Ectodermal cell (in vitro differentiated cells): ENCODE measurements at regions not wholly inside any gene's neighbourhood (a gene's known extent, or its start where the extent isn't known, plus 50 kb on each side); places are given as distances from the start of the nearest gene placed in this dataset.

Source experiments
- H3K27ac ChIP-seq: 2 replicates; pipeline ENCODE4 v1.7.0; 2013; ENCODE audit warnings: mild to moderate bottlenecking, low read depth, low read length; ENCODE audit not compliant: insufficient read depth, poor library complexity, severe bottlenecking
- H3K27me3 ChIP-seq: 2 replicates; pipeline ENCODE4 v1.7.0; 2013; ENCODE audit warnings: mild to moderate bottlenecking, low read length; ENCODE audit not compliant: insufficient read depth, control insufficient read depth, poor library complexity, severe bottlenecking
- H3K36me3 ChIP-seq: one replicate; pipeline ENCODE4 v1.7.0; 2013; ENCODE audit warnings: low read length; ENCODE audit not compliant: control insufficient read depth, insufficient read depth
- H3K4me1 ChIP-seq: one replicate; pipeline ENCODE4 v1.7.0; 2013; ENCODE audit warnings: low read length; ENCODE audit not compliant: control insufficient read depth, insufficient read depth
- H3K4me3 ChIP-seq: 2 replicates; pipeline ENCODE4 v1.7.0; 2013; ENCODE audit warnings: low read depth, low read length, control low read depth; ENCODE audit not compliant: insufficient read depth
- H3K9me3 ChIP-seq: 2 replicates; pipeline ENCODE4 v1.7.0; 2013; ENCODE audit warnings: mild to moderate bottlenecking, low read length, moderate library complexity; ENCODE audit not compliant: control insufficient read depth
- WGBS, 2 experiments: methylation state at CpG; one replicate each; pipeline ENCODE4 v1.1.7; 2013; ENCODE audit warnings: missing lambda C conversion rate in 2 of 2; 5-methylcytosine and 5-hydroxymethylcytosine counted together

DNA sequence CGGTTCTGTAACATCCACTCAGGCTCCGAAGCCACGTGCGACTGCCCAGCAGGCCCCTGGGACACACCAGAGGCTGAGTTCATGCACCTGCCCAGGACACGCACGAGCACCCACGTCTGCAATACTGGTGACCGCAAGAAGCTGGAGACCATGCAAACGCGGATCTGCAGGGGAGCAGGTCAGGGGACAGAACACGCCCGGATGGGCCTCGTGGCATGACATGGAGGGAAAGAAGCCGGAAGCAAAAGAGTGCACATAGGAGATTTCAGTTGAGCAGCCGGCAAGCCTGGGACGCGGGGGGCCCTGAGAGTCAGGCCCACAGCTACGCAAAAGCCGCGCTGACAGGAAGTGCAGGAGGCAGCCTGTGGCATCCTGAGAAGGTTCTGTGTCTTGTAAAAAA is 73.7 kb downstream of the FOXL3 start:
- Histone ChIP-seq H3K36me3 (no peaks in the 10 kb centered on the region), H3K9me3 (no peaks in the 10 kb centered on the region), H3K4me1 (no peaks in the 10 kb centered on the region), H3K4me3 (no peak overlapping the region), H3K27ac (no peak overlapping the region), H3K27me3 (peaks cover 10% of the 10 kb centered on the region)
- 92 to 94% methylated on average over 20 of the region's 20 CpGs for WGBS, 2 experiments

DNA sequence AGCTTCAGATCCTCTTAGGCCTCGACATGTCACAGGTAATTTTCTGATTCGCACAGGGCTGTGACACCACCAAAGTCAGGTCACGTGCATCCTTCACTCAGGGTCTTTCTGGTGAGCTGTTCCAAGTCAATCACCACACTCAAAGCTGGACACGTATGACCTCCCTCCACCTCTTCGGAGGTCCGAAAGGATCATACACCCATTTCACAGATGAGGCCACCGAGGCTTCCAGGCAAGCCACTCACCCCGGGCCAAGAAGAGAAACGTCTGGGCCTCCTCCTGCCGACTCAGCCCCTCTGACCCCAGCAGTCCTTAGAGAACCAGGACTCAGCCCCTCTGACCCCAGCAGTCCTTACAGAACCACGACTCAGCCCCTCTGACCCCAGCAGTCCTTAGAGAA is 74.6 kb downstream of the FOXL3 start:
- 93 to 95% methylated on average over 11 of the region's 11 CpGs for WGBS, 2 experiments
- no peaks in the 10 kb centered on the region for H3K9me3 ChIP-seq
- H3K27ac ChIP-seq: no peak overlapping the region
- H3K36me3 ChIP-seq: no peaks in the 10 kb centered on the region
- no peak overlapping the region for H3K4me3 ChIP-seq
- peaks cover 10% of the 10 kb centered on the region for H3K27me3 ChIP-seq
- H3K4me1 ChIP-seq: no peaks in the 10 kb centered on the region

DNA sequence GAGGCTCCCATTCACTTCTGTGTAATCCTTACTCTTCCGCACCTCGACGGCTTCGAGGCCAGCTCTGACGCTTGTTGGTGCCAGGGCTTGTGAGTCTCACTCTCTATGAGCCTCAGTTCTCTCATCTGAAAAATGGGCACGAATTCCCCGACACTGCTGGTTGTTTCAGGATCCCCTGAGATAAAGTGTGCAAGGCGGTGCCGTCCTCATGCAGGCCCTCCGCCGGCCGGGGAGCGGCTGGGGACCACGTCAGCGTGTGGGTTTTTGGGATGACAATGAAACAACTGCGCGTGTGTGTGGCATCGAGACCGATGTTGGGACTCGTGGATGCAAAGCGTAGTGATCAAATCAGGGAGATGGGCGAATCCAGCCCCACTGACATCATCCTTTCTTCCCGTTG is 75.6 kb downstream of the FOXL3 start:
- Histone ChIP-seq H3K27me3 (peaks cover 5% of the 10 kb centered on the region), H3K9me3 (no peaks in the 10 kb centered on the region), H3K36me3 (no peaks in the 10 kb centered on the region), H3K4me3 (no peak overlapping the region), H3K27ac (no peak overlapping the region), H3K4me1 (no peaks in the 10 kb centered on the region)
- 89 to 91% methylated on average over 23 of the region's 23 CpGs for WGBS, 2 experiments

DNA sequence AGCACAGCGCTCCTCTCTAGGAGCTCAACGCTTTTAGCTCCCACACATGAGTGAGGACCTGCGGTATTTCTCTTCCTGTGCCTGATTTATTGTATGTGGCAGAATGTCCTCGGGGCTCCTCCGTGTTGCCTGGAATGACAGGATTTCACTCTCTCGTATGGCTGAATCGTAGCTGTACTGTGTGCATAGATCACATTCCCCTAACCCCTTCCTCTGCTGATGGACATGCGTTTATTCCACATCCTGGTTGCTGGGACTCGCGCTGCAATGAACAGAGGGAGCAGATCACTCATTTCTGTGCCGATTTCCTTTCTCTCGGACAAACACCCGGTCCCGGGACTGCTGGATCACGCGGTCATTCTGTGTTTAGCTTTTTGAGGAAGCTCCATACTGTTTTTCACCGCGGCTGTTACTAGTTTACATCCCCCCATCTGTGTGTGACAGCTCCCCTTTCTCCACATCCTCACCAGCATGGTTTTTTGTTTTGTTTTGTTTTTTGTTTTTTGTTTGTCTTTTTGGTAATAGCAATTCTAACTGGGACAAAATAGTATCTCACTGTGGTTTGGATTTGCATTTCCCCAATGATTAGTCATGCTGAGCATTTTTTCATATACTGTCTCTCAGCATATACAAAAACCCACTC is 76.3 kb downstream of the FOXL3 start:
- Histone ChIP-seq H3K9me3 (no peaks in the 10 kb centered on the region), H3K27me3 (no peaks in the 10 kb centered on the region), H3K4me3 (no peak overlapping the region), H3K4me1 (no peaks in the 10 kb centered on the region), H3K27ac (no peak overlapping the region), H3K36me3 (no peaks in the 10 kb centered on the region)
- WGBS, 2 experiments: 86 to 87% methylated on average over 18 of the region's 18 CpGs

DNA sequence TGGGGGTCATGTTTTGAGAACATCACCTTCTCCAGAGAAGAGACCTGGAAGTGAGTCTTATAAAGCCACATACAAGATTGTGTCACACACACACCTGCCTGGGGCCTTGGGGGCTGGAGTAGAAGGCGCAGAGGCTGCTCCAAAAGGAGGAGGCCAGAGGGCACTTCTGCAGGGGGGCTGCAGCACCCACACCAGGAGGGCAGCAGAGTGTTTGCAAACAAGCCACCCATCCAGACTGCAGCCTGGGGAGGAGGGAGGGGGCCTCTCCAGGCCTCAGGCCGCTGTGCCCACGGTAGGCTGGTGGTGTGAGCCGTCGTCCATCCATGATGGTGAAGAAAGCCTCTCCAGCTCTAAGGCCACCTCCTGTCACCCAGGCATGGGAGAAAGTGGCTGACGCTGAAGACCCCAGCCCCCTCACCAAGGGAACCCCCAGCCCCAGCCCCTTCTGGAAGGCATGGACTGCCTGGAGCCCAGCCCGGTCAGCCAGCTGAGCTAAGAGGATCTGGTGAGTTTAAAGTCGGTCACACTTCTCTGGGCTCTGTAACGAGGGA is 77.5 kb downstream of the FOXL3 start:
- H3K4me3 ChIP-seq: no peak overlapping the region
- 88 to 92% methylated on average over 9 of the region's 9 CpGs for WGBS, 2 experiments
- H3K9me3 ChIP-seq: no peaks in the 10 kb centered on the region
- no peaks in the 10 kb centered on the region for H3K4me1 ChIP-seq
- H3K27ac ChIP-seq: no peak overlapping the region
- H3K27me3 ChIP-seq: no peaks in the 10 kb centered on the region
- H3K36me3 ChIP-seq: no peaks in the 10 kb centered on the region

DNA sequence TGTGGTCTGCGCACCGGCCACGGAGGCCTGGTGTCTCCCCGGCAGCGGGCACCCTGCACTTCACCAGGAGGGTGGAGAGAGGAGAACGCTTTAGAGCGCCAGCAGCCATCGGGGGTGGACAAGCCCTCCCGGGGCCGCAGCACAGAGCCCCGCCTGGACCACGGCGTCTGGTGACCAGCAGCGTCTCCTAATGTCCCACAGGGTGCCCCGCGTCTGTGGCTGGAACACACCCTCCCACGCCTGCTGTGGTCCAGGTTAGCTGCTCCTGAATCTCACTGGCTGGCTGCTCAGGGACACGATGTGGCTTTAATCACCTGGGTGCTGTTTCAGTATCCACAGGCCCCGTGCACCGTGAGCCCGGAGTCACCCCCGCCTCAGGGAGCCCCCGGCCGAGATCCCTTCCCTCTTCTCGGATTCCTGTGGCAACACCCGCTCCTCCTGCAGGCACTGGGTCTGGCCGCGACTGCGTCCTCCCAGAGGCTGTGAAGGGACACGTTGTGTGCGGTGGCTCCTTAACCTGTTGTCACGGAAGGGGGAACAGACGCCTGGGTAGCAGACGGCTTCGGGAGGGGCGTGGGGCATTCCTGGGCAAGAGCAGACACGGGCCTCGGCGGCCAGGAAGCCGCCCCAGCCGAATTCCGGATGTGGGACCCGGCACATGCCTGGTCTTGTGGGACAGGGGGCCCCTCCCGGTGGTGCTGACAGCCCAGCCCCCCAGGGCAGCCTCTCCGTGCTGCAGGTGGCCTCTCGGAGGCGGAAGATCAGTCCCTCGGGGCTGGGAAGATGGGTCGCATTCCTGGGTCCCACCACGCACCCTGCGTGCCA is 78.9 kb downstream of the FOXL3 start:
- H3K4me1 ChIP-seq: peaks cover 14% of the 10 kb centered on the region
- 91 to 92% methylated on average over 51 of the region's 51 CpGs for WGBS, 2 experiments
- H3K4me3 ChIP-seq: no peak overlapping the region
- H3K9me3 ChIP-seq: no peaks in the 10 kb centered on the region
- no peak overlapping the region for H3K27ac ChIP-seq
- H3K27me3 ChIP-seq: no peaks in the 10 kb centered on the region
- H3K36me3 ChIP-seq: no peaks in the 10 kb centered on the region

DNA sequence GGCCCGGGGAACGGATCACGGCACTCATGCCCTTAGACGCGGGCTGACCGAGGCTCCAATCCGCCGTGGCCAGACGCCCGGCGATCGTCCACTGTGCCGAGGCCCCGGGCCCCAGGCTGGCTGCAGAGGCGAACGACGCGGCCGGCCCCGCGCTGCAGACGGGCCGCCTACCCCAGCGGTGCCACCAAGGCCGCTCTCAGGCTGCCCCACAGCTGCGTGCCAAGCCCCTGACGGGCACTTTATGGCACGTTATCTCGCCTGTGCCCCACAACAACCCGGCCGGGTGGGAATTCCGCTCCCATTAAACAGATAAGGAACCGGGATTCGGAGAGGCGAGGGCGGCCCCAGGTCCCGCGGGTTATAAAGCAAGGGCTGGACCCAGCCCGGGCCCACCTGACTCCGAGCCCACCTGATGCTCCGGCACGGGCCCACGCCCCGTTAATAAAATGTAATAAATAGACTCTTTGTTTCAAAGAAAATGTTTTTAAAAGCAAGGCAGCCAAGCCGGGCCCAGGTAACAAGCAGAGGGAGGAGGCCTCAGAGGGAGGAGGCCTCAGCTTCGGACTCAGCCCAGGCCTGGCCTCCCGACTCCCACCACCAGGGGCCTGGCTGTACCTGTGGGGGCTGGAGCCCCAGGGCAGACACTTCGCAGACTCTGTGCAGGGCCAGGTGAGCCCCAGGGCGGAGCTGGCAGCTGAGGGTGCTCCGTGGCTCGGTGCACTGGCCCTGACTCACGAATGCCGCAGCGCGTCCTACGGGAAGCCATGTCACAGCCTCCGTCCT is 79.7 kb downstream of the FOXL3 start:
- no peak overlapping the region for H3K4me3 ChIP-seq
- no peaks in the 10 kb centered on the region for H3K36me3 ChIP-seq
- 93 to 94% methylated on average over 57 of the region's 57 CpGs for WGBS, 2 experiments
- peaks cover 22% of the 10 kb centered on the region for H3K4me1 ChIP-seq
- H3K27ac ChIP-seq: no peak overlapping the region
- no peaks in the 10 kb centered on the region for H3K27me3 ChIP-seq
- H3K9me3 ChIP-seq: no peaks in the 10 kb centered on the region

DNA sequence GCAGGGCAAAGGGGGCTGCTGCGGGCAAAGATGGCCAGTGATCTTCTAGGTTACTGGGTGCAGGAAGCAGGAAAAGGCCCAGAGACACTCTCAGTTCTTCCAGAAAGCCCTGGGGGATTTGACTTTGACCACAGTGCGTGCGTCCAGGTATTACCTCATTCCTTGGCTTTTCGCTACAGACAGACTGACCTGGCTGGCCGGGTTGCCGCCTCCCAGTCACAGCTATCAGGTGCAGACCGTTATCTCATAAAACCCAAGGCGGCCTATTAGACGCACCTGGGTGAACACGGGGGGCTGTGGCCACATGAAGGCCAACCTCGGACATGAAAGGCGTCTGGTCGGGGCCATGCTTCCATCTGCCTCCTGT is 80.3 kb downstream of the FOXL3 start:
- no peak overlapping the region for H3K4me3 ChIP-seq
- no peaks in the 10 kb centered on the region for H3K9me3 ChIP-seq
- H3K27ac ChIP-seq: no peak overlapping the region
- WGBS, 2 experiments: 87 to 88% methylated on average over 13 of the region's 13 CpGs
- no peaks in the 10 kb centered on the region for H3K36me3 ChIP-seq
- peaks cover 28% of the 10 kb centered on the region for H3K4me1 ChIP-seq
- H3K27me3 ChIP-seq: no peaks in the 10 kb centered on the region

DNA sequence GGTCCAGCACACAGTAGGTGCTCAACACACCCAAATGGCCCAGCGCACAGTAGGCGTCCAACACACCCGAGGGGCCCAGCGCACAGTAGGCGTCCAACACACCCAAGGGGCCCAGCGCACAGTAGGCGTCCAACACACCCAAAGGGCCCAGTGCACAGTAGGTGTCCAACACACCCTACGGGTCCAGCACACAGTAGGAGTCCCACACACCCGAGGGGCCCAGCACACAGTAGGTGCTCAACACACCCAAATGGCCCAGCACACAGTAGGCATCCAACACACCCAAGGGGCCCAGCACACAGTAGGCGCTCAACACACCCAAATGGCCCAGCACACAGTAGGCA is 80.8 kb downstream of the FOXL3 start:
- Histone ChIP-seq H3K27me3 (no peaks in the 10 kb centered on the region), H3K9me3 (no peaks in the 10 kb centered on the region), H3K27ac (no peak overlapping the region), H3K4me1 (peaks cover 30% of the 10 kb centered on the region), H3K4me3 (no peak overlapping the region), H3K36me3 (no peaks in the 10 kb centered on the region)
- WGBS, 2 experiments: 86 to 87% methylated on average over 10 of the region's 10 CpGs
